HG03558 (cell line): ENCODE measurements at regions not wholly inside any gene's neighbourhood (a gene's known extent, or its start where the extent isn't known, plus 50 kb on each side); places are given as distances from the start of the nearest gene placed in this dataset.

Experiments used
- ATAC-seq: cut with Tn5 transposase; IDR thresholded peaks from one replicate; pipeline ENCODE4 v1.9.1; 2021; ENCODE audit warnings: moderate number of reproducible peaks; ENCODE audit not compliant: unreplicated experiment; ENCODE audit errors: extremely low read depth

DNA sequence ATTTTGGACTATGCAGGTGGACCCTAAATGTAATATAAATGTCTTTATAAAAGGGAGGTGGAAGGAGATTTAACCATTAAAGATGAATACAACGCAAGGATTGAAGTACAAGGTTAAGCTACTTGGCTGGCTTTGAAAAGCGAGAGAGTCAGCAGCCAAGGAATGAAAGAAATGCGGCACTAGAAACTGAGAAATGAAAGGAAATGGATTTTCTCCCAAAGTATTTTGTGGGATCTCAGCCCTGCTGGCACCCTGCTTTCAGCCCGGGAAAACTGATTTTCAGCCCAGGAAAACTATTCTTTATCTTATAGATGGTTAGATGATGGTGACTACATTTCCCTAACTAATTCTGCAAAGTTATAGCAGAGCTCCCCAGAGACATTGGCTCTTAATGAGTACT is 1349.6 kb upstream of the C9orf72 start:
- ATAC-seq = no peak

DNA sequence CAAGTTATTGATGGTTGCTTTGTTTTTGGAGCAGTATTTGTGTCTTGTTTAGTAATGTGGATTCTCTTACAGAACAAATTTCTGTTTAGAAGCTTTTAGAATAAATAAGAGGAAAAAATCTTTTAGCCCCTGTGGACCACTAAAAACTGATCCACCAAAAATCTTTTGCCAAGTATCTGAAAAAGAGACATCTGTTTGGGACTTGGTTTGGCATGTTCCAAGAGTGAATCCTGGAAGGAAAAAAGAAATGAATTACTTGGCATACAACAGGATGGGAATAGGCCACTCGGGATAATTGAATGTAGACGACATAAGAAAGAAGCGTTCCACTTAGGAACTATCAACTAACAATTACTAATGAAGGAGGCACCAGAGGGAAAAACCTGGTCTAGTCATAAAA is 1350.1 kb upstream of the C9orf72 start:
- no peak for ATAC-seq

DNA sequence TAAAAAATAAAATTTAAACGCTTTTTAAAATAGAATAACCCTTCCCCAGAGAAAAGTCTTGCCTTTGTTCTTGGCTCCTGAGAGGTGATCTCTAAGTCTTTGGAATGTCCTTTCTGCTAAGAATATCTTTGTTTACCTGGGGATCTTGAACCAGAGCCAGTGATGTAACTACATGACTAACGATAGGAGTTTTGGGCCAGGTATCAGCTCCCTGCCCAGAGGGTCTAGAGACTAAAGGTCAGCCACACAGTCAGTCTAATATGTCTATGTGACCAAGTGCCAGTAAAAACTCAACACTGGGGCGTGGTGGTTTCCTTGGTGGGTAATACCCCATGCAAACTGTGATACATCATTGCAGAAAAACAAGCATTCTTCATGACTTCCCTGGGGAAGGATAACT is 1351.9 kb upstream of the C9orf72 start:
- ATAC-seq = no peak

DNA sequence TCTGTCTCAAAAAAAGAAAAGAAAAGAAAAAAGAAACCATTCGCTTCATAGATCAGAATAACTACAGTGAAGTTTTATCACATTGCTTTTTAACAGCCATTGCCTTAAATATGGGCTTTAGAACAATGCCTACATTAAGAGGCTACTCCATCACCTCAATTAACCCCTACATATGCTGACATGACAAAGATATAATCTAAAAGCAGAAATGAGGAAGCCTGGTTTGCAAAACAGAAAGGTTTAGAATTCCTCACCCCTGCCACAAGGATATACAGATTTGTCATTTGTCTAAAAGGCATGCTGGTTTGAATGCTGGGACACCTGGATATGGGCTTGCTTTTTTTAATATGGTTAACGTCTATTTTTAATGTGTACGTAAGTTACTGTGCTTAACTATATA is 1353.0 kb upstream of the C9orf72 start:
- no peak for ATAC-seq

DNA sequence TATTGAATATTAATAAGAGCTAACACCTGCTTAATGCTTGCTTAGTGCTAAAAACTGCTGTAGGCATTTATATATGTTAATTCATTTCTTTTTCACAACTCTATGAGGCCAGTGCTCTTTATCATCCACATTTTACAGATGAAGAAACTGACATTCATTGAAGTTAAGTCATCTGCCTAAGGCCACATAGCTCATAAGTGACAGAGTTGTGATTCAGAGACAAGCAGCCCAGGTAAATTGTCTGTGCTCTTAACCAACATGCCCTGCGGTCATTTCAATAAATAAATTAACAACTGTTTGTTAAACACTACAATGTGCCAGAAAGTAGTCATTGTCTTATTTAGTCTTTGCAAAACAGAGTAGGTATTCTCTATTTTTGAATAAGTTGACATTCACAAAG is 1354.4 kb upstream of the C9orf72 start:
- ATAC-seq = no peak

DNA sequence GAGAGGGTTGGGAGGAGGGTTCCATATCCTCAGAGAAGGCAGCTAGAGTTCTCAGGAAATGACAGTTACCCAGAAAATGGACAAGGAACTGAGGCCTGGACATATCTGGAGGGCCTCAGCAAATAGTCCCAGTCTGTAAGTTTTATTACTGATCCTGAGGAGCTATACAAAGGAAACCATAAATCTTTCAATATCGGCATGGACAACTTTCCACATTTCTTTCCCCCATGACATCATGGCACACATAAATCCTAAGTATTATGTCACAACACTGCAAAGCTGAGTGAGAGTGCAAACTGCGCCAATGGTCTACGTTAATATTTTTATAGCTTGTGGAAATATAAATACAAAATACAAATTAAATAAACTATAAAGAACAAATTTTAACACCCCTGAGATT is 1356.2 kb upstream of the C9orf72 start:
- no peak for ATAC-seq

DNA sequence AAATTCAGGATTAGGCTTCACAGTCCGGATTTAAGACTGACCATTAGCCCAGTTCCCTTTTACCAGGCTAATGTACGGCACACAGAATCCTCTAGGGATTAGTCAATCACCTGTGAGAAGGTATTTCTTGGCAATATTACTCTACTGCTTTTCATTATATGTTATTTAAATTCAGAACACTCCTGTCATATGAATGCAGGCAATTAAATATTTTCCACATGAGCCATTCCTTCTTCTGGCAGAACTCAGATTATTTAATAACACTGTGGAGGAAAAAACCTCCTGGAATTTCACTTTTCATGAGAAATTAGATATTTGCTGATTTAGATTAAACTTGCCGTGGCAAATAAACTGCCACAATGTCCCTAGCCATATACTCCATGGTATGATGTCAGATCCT is 1357.5 kb upstream of the C9orf72 start:
- ATAC-seq = no peak

DNA sequence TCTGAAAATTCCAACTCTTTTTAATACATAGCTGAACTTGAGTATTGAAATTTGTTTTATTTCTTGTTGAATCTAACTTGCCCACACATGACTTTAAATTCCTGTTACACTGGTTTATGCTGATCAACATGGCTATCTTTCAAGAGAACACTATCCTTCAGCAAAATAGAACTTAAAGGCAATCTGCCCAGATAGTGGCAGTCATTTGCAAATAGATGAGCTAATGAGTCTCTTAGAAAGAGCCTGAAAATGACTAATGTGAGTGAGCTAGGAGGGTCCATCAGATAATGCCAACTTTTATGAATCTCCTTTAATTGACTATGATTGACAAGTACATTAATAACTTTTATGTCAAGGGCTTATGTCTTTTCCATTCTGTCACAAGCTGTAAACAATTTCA is 1360.8 kb upstream of the C9orf72 start:
- ATAC-seq = no peak

DNA sequence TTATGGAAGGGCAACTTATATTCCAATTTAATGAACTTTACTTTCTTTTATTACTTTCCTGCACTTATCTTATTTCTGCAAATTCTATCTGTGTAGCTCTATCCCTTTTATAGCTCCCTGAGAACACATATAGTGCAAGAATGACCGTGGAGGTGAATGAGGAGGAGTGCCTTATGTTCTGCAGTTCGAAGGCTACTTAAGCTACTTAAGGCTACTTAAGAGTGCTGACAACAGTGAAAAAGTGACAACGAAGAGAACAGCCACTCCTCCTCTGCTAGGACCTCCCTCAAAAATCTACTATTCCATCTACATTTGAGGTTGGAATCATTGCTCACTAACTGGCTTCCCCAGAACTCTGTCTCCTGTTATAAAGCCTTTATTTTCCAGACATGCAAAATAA is 1365.7 kb upstream of the C9orf72 start:
- ATAC-seq = no peak

DNA sequence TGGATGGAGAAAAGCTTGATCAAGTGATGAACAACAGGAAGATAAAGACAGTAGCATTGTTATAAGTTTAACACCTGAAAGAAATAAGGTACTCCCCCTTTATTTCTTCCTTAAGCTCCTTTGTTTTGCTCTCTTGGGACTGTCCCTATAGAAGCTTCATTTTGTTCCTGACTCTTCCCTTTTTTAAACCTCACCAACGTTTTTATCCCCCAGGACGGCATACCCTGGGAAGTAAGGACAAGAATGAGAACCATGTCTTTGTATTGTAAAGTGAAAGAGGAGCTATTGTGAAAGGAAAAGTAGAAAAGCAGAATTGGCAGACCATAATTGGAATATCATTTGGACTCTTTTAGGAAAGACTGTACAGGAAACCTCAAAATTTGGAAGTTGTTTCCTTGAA is 1368.6 kb upstream of the C9orf72 start:
- no peak for ATAC-seq

DNA sequence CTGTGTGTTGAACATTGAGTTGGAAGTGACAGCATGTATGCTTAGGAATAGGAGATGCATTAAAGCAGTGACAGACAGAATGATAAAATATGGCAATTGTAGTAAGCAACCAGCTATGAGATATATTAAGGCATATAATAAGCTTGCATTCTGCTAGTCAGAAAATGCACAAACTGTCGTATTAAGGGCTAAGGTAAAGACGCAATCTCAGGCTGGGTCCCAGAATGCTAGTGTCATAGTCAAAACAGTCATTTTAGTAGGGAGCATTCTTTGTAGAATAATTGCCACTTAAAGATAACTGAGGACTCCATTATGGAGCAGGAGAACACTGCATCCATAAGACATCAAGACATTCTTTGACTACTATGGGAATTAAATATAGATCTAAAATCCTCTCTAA is 1369.7 kb upstream of the C9orf72 start:
- no peak for ATAC-seq

DNA sequence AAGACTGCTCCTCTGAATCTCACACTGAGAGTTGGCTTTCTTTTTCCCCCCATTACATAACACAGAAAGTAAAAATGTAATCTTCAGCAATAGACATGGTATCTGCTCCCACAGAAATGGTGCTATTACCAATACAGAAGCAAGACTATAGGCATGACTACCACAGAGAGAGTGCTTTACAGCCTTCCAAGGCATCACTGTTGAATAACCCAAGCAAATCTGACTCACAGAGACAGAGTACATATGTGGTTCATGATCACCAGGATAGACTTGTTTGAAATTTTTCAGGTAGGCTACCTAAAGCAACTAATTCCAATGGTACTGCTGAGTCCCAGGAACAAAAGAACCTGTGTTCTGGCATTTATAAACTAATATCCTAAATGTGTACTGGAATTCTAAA is 1373.4 kb upstream of the C9orf72 start:
- ATAC-seq = no peak

DNA sequence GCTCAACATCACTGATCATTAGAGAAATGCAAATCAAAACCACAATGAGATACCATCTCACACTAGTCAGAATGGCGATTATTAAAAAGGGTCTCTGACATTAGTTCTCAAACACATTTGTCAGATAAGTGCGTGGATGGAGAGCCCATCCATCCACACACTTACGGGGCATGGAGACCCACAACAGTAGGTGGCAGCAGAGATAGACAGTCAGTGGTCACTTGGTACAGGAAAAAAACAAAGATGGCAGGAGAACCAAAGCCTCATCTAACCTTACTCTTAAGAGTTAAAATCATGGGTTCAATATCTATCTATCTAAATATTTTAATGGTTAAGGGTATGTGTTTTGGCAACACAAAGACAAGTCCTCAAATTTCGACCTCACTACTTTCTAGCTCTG is 1378.7 kb upstream of the C9orf72 start:
- no peak for ATAC-seq

DNA sequence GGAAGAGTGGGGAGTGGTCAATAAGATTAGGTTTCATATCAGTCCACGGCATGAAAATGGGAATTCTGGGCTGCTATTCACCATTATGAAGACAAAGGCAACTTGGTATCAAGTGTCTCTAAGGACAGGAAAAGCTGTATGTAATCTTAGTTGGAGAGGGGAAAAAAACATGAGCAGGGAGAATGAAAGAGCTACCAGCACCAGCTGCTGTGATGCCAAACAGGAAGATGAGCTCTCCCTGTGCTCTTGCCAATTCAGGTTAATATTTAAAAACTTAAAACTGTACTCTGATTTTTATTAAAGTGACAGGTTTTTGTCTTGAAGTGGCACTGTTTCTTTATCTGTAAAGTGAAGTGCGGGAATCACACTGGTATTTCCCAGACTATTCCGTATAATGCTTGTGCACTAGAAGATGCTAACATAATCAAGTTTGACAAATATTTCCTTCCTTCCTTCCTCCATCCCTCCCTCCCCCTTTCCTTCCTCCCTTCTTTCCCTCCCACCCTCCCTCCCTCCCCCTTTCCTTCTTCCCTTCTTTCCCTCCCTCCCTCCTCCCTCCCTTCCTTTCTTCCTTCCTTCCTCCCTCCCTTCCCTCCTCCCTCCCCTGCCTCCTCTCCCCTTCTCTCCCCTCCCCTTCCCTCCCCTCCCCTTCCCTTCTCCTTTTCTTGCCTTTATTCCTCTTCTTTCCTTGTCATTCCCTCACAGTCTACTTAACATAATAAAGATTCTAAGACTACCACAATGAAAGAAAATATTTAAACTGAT is 1383.0 kb upstream of the C9orf72 start:
- ATAC-seq = no peak

DNA sequence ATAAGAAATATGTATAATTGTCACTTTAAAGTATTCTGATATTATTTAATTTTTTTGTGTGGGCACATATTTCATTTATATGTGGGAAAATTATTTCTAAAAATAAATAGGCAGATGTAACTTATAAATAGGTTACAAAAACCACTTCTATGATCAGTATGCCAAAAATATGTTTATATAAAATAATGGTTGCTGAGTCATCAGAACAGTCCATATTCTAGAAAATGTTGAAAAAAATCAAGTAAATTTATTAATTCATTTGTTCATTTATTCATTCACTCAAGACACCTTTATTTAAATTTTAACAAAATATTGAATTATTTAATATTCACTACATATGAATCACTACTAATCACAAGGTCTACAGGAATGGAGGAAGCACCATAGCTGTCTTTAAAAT is 1387.3 kb upstream of the C9orf72 start:
- ATAC-seq = no peak

DNA sequence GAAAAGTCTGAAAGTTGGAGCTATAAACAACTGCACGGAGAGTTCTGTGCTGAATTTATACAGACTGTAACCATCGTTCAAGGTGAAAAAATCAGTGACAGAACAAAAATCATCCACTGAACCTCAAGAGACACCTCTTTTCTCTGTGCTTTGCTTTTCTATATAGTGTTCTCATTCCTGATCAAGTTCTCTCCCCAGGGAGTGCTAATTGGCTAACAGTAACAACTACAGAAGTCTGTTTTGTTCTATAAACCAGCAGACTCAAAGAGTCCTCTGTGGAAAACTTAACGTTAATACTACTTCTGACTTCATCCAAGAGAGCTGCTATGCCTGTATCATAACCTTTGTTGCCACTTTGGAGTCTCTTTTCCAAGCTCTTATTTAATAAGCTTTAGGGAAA is 1388.3 kb upstream of the C9orf72 start:
- ATAC-seq = no peak

DNA sequence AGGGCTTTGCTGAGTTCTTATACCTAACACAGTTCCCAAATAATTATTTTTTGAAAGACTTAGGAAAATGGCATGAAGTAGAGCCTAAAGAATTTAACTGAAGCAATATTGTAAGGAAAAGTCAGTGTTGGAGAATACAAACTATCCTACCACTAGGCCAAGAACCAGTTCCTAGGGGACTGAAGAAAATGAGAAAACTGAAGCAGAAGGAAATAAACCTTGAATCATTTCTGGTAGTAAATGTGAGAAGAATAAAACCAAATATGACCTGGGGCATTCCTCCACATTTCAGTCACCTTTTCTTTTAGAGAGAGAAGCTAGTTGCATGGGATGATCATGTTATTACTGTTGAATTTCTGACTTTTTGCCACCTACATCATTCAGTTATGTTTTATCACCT is 1393.9 kb upstream of the C9orf72 start:
- ATAC-seq = no peak

DNA sequence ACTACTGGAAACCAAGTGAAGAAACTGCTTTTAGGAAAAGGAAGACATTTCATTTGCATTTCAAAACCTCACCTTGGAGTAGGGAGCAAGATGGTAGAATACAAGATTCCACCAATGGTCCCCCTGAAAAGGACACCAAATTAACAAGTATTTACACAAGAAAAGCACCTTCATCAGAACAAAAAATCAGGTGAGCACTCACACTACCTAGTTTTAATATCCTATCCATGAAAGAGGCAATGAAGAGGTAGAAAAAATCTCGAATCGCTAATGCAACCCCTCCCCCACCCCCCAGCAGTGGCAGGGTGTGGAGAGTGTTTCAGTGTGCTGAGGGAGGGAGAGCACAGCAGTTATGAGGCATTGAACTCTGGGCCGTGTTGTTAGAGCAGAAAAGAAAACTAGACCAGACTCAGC is 1397.0 kb upstream of the C9orf72 start:
- no peak for ATAC-seq

DNA sequence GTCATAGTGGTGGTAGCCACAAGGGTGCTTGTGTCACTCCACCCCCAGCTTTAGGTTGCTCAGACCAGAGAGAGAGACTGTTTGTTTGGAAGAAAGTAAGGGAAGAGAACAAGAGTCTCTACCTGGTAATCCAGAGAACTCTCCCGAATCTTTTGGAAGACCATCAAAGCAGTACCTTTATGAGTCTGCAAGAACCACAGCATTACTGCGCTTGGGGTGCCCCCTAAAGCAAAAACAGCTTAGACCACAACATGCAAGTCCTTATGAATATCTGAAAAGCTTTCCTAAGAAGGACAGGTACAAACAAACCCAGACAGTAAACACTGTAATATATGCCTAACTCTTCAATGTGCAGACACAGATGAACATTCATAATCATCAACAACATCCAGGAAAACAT is 1398.6 kb upstream of the C9orf72 start:
- ATAC-seq = no peak

DNA sequence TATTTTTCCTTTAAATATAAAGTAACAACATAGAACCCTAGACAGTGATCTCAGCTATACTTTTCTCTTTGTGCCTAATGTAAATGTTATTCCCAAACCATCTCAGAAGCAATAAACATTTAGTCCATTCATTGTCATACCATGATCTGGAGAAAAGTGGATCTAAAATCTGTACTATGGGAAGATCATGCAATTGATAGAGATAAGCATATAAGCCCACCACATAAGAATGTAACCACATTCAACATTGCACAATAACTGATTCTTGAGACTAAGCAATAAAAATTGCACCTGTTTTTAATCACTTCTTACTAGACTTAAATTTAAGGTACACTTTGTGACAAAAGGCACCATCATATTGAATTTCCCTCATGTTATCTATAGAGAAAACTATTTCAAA is 1403.0 kb upstream of the C9orf72 start:
- ATAC-seq = no peak

DNA sequence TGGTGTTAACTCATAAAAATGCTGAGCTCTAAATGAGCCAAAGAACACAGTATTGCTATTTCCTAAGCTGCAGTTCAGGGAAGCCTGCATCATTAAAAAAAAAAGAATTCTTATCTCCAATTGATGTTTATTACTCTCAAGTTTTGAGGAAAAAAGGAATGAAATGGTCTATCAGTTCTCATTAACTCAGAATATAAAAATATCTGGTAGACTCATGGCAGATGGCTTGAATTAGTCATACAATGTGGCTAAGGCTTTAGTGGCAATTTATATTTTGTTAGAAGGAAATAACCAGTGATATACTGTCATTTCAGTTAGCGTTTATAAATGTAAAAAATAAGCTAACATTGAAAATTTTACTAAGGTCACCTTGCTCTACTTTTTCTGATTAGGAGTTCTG is 1403.4 kb upstream of the C9orf72 start:
- no peak for ATAC-seq

DNA sequence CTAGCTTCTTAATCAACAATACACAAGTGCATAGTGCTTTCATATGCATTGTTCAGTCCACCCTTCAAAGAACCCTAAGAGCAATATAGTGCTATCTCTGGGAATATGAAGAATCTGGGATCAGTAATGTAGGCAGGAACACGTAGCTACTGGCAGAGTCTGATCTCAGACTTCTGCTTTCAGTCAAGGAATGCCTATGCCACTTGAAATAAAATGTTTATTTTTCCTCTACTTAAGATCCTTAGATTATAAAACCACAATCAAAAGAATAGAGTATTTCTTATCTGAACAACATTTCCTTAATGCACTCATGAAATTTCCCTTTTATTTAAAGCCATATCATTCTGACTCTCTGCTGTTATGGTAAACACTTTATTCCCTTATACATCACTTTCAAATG is 1407.8 kb upstream of the C9orf72 start:
- no peak for ATAC-seq

DNA sequence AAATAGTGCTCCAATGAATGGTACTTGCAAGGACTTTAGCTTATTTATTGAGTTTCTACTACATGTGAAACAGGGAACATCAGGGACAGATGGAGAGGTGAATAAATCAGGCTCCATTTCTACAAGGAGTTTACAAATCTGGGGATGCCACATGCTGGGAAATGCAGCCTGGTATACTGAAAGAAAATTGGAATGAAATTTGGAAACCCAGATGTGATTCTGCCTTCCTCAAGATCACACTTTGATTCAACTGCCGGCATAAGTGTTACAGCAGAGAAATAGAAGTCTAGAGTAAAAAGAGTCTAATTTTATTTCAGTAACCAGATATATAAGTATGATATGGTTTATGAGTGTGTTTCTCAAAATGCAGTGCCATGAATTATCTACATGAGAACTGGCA is 1408.4 kb upstream of the C9orf72 start:
- no peak for ATAC-seq
